Liver (tissue), 6 donors: ENCODE measurements at regions not wholly inside any gene's neighbourhood (a gene's known extent, or its start where the extent isn't known, plus 50 kb on each side); places are given as distances from the start of the nearest gene placed in this dataset.
"Not testable (repeated sequence)": the region's sequence is repeated elsewhere in the genome, so short reads cannot be mapped to it uniquely, and the experiment has no call there.

Source experiments
- DNase-seq: peaks from one replicate; pipeline ENCODE4 v3.0.0-alpha.2; 2017; ENCODE audit warnings: low spot score
- H3K27ac ChIP-seq, 2 donors: one replicate each; pipeline ENCODE4 v1.7.0; 2013; ENCODE audit warnings: inconsistent platforms in 2 of 2, low read length in 2 of 2, control low read depth in 1 of 2, low read depth in 1 of 2, mild to moderate bottlenecking in 1 of 2
- H3K27me3 ChIP-seq, 4 donors: one replicate each; pipeline versions ENCODE4 v1.6.1 to v1.7.0; 2013; ENCODE audit warnings: low read length in 3 of 4, inconsistent platforms in 1 of 4, mild to moderate bottlenecking in 1 of 4, moderate library complexity in 1 of 4; ENCODE audit not compliant: control insufficient read depth in 4 of 4, insufficient read depth in 4 of 4
- H3K36me3 ChIP-seq, 4 donors: one replicate each; pipeline versions ENCODE4 v1.6.1 to v1.7.0; 2013; ENCODE audit warnings: low read length in 3 of 4, mild to moderate bottlenecking in 3 of 4, low read depth in 1 of 4, moderate library complexity in 1 of 4; ENCODE audit not compliant: control insufficient read depth in 4 of 4, insufficient read depth in 3 of 4
- H3K4me1 ChIP-seq, 4 donors: one replicate each; pipeline versions ENCODE4 v1.6.1 to v1.7.0; 2013; ENCODE audit warnings: low read length in 3 of 4, mild to moderate bottlenecking in 3 of 4, moderate library complexity in 1 of 4; ENCODE audit not compliant: control insufficient read depth in 4 of 4, insufficient read depth in 4 of 4
- H3K4me3 ChIP-seq, 3 donors: one replicate each; pipeline versions ENCODE4 v1.6.1 to v1.7.0; 2013; ENCODE audit warnings: low read length in 3 of 3, control low read depth in 1 of 3, low read depth in 1 of 3, mild to moderate bottlenecking in 1 of 3
- H3K9ac ChIP-seq, 2 donors: one replicate each; pipeline ENCODE4 v1.7.0; 2013; ENCODE audit warnings: low read length in 2 of 2, mild to moderate bottlenecking in 2 of 2, moderate library complexity in 2 of 2, control low read depth in 1 of 2, low read depth in 1 of 2
- H3K9me3 ChIP-seq, 4 donors: one replicate each; pipeline versions ENCODE4 v1.6.1 to v1.7.0; 2013; ENCODE audit warnings: low read length in 3 of 4; ENCODE audit not compliant: control insufficient read depth in 4 of 4
- WGBS: extraction: QIAGEN DNeasy Blood & Tissue Kit; methylation state at CpG from one replicate; pipeline ENCODE4 v1.1.7; 2013; 5-methylcytosine and 5-hydroxymethylcytosine counted together
- donor health status: healthy.
- donor health status: healthy.
- donor health status: healthy.

GRCh38 chr10:45902324-45902723 is 55.0 kb upstream of the AGAP4 start:
- H3K27ac ChIP-seq, H3K9me3 ChIP-seq, H3K9ac ChIP-seq, H3K36me3 ChIP-seq, DNase-seq, H3K4me3 ChIP-seq, H3K27me3 ChIP-seq, H3K4me1 ChIP-seq: not testable (repeated sequence)
- WGBS = no CpG with 5 or more reads among the region's 3 CpGs

DNA sequence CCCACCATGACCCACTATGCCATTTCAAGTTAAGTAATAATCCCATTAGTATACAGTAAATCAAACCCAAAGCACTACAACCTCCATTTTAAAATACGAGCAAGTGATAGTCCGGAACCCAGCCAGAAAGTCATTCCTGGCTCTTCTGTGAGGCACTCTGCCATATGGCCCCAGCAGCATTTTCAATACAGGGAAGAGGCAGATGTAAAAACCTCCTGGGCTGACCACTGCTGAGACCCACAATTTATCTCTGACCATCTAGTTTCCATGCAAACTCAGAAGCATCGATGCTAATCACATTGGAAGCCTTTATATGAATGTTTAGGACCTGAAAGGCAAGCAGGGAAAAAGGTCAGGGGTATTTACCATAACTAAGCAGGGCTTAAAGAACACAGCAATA is 56.3 kb upstream of the AGAP4 start:
- not testable (repeated sequence) for H3K4me3 ChIP-seq, H3K9me3 ChIP-seq, H3K27me3 ChIP-seq, DNase-seq, H3K9ac ChIP-seq, H3K27ac ChIP-seq, H3K4me1 ChIP-seq, H3K36me3 ChIP-seq
- no CpG with 5 or more reads among the region's 3 CpGs for WGBS

GRCh38 chr10:45904070-45904469 is 56.8 kb upstream of the AGAP4 start:
- H3K4me3 ChIP-seq, H3K36me3 ChIP-seq, H3K9me3 ChIP-seq, H3K27me3 ChIP-seq, H3K4me1 ChIP-seq, DNase-seq, H3K27ac ChIP-seq, H3K9ac ChIP-seq: not testable (repeated sequence)
- WGBS = 94% methylated on average over 1 of the region's 2 CpGs

- not testable (repeated sequence) for H3K27ac ChIP-seq, H3K9me3 ChIP-seq, H3K4me1 ChIP-seq, DNase-seq, H3K9ac ChIP-seq, H3K36me3 ChIP-seq, H3K4me3 ChIP-seq, H3K27me3 ChIP-seq
- 94% methylated on average over 3 of the region's 3 CpGs for WGBS
Observed at GRCh38 chr10:45913205-45913604, 59.1 kb upstream of the TIMM23 start.

DNA sequence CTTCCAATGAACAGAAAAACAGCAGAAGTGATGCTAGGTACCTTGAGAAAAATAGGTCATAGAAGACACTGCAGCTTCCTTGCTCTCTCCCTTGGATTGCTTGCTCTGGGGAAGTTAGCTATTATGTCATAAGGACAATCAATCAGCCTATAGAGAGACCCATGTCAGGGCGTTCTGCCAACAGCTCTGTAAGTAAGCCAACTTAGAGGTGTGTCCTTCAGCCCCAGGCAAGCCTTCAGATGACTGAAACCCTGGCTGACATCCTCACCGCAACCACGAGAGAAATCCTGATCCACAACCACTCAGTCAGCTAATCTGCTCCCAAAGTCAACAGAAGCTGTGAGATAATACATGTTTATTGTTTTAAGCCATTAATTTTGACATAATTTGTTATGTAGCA is 57.5 kb upstream of the TIMM23 start:
- H3K27ac ChIP-seq, H3K36me3 ChIP-seq: not testable (repeated sequence)

GRCh38 chr10:45915617-45916016 is 56.7 kb upstream of the TIMM23 start:
- no CpG with 5 or more reads among the region's 2 CpGs for WGBS
- DNase-seq, H3K9ac ChIP-seq, H3K9me3 ChIP-seq, H3K27ac ChIP-seq, H3K4me3 ChIP-seq, H3K27me3 ChIP-seq, H3K4me1 ChIP-seq, H3K36me3 ChIP-seq: not testable (repeated sequence)

More for the DNA sequence above, 57.5 kb upstream of the TIMM23 start:
- DNase-seq, H3K4me1 ChIP-seq, H3K9ac ChIP-seq, H3K9me3 ChIP-seq, H3K4me3 ChIP-seq, H3K27me3 ChIP-seq: not testable (repeated sequence)
- 94% methylated on average over 1 of the region's 3 CpGs for WGBS
